Endothelial cell of umbilical vein (primary cell): ENCODE measurements at regions not wholly inside any gene's neighbourhood (a gene's known extent, or its start where the extent isn't known, plus 50 kb on each side); places are given as distances from the start of the nearest gene placed in this dataset.

Source experiments
- BruUV-seq: library from RNA; stranded (reverse); fragments of 400-500 nt; replicated peaks from 2 replicates; lab custom pipeline; 2021; lab: Mats Ljungman, UMichigan
- CTCF ChIA-PET: fragments of 300-600, 350-600 bp; sonication (Branson Sonifier 250); formaldehyde crosslinking; loops from one replicate; lab custom pipeline; 2021; ENCODE audit warnings: antibody characterized with exemption, inconsistent platforms; lab: Charles Lee
- POLR2A ChIA-PET: fragments of 300-600, 350-600 bp; sonication (Branson Sonifier 250); formaldehyde crosslinking; loops from one replicate; lab custom pipeline; 2021; ENCODE audit warnings: antibody characterized with exemption, inconsistent platforms; lab: Charles Lee
- DNase-seq: peaks from one replicate; pipeline ENCODE4 v3.0.0-alpha.2; 2011; ENCODE audit warnings: low read depth, low spot score
- FAIRE-seq: peaks from 2 replicates; lab custom pipeline; 2011; peaks lifted over from hg19 to GRCh38; lab: Jason Lieb, UNC
- H2AFZ ChIP-seq: 2 replicates; pipeline ENCODE4 v1.6.0; 2012; ENCODE audit warnings: low read depth, low read length, control low read depth, inconsistent platforms
- H3K27ac ChIP-seq: 2 replicates; pipeline ENCODE4 v1.5.1; 2011; ENCODE audit warnings: low read depth, mild to moderate bottlenecking, control low read depth, low read length, moderate library complexity; ENCODE audit not compliant: insufficient read depth
- H3K27me3 ChIP-seq, 2 experiments: 2 replicates each; pipeline versions ENCODE4 v1.6.0 to v1.6.1; 2011; ENCODE audit warnings: low read length in 2 of 2, mixed read lengths in 1 of 2; ENCODE audit not compliant: control insufficient read depth in 2 of 2, insufficient read depth in 2 of 2
- H3K36me3 ChIP-seq, 2 experiments: 2 replicates in 1 of 2; 3 replicates in 1 of 2; pipeline ENCODE4 v1.5.1; 2011; ENCODE audit warnings: low read length in 2 of 2, mild to moderate bottlenecking in 1 of 2, moderate library complexity in 1 of 2; ENCODE audit not compliant: control insufficient read depth in 2 of 2, insufficient read depth in 2 of 2; ENCODE audit errors: extremely low read depth in 1 of 2
- H3K4me1 ChIP-seq: 3 replicates; pipeline ENCODE4 v1.5.1; 2011; ENCODE audit warnings: mild to moderate bottlenecking, low read length; ENCODE audit not compliant: control insufficient read depth, insufficient read depth; ENCODE audit errors: extremely low read depth
- H3K4me2 ChIP-seq: 2 replicates; pipeline ENCODE4 v1.6.1; 2011; ENCODE audit warnings: low read length, control low read depth, mixed read lengths; ENCODE audit not compliant: insufficient read depth
- H3K4me3 ChIP-seq, 3 experiments: fragments of 200-600 bp in 1 of 3; sonication (generic), shearing (Covaris generic) in 1 of 3; replicated peaks in 1 of 3; 2 replicates each; pipeline ENCODE4 v1.5.1; 2011 to 2016; ENCODE audit warnings: control low read depth in 3 of 3, low read length in 3 of 3, mild to moderate bottlenecking in 2 of 3, inconsistent platforms in 1 of 3, low read depth in 1 of 3, moderate library complexity in 1 of 3; ENCODE audit not compliant: insufficient read depth in 1 of 3
- H3K79me2 ChIP-seq: 2 replicates; pipeline ENCODE4 v1.6.0; 2012; ENCODE audit warnings: low read length, inconsistent platforms; ENCODE audit not compliant: control insufficient read depth, insufficient read depth
- H3K9ac ChIP-seq: replicated peaks from 2 replicates; pipeline ENCODE3; 2011; ENCODE audit warnings: low read length, control low read depth; ENCODE audit not compliant: insufficient read depth; ENCODE audit errors: extremely low read depth
- H3K9me1 ChIP-seq: replicated peaks from 3 replicates; pipeline ENCODE4 v1.6.0; 2011; ENCODE audit warnings: mild to moderate bottlenecking, low read length; ENCODE audit not compliant: control insufficient read depth, insufficient read depth; ENCODE audit errors: extremely low read depth
- H3K9me3 ChIP-seq: replicated peaks from 2 replicates; pipeline ENCODE4 v1.5.1; 2012; ENCODE audit warnings: low read length, inconsistent platforms; ENCODE audit not compliant: control insufficient read depth, insufficient read depth
- H4K20me1 ChIP-seq: replicated peaks from 2 replicates; pipeline ENCODE3; 2011; ENCODE audit warnings: mild to moderate bottlenecking, low read length; ENCODE audit not compliant: control insufficient read depth, insufficient read depth; ENCODE audit errors: extremely low read depth
- EZH2 ChIP-seq: IDR thresholded peaks from 2 replicates; pipeline ENCODE4 v1.6.1; 2012; ENCODE audit warnings: borderline replicate concordance, low read depth, mild to moderate bottlenecking, moderate library complexity, low read length, inconsistent platforms; ENCODE audit not compliant: severe bottlenecking
- FOS ChIP-seq: IDR thresholded peaks from 2 replicates; pipeline ENCODE4 v1.6.1; 2011; ENCODE audit warnings: mild to moderate bottlenecking, low read length, moderate library complexity, borderline replicate concordance; ENCODE audit not compliant: insufficient read depth
- GATA2 ChIP-seq: IDR thresholded peaks from 2 replicates; pipeline ENCODE4 v1.7.0; 2011; ENCODE audit warnings: low read depth, mild to moderate bottlenecking, moderate library complexity, mixed read lengths, low read length; ENCODE audit not compliant: insufficient read length, insufficient read depth
- JUN ChIP-seq: IDR thresholded peaks from 2 replicates; pipeline ENCODE4 v1.6.1; 2011; ENCODE audit warnings: borderline replicate concordance, low read depth; ENCODE audit not compliant: insufficient read length, insufficient read depth
- MYC ChIP-seq: IDR thresholded peaks from one replicate; pipeline ENCODE4 v1.6.1; 2011; ENCODE audit warnings: mild to moderate bottlenecking, low read depth, low read length
- POLR2A ChIP-seq: IDR thresholded peaks from 2 replicates; pipeline ENCODE4 v1.6.1; 2012; ENCODE audit warnings: low read depth, mild to moderate bottlenecking, control low read depth, low read length
- POLR2AphosphoS5 ChIP-seq: IDR thresholded peaks from 2 replicates; pipeline ENCODE4 v1.6.1; 2012; ENCODE audit warnings: low read depth, mild to moderate bottlenecking, control low read depth, low read length, moderate library complexity; ENCODE audit not compliant: insufficient read depth
- dilution Hi-C: fragments of 300-500 bp; cut with MboI; formaldehyde crosslinking; loops from one replicate; pipeline ENCODE4 v1.15.0; 2019; ENCODE audit warnings: low sequenced_read_pairs; ENCODE audit not compliant: extremely low pct_ligation_motif_present
- intact Hi-C: fragments of 100-400 bp; cut with micrococcal nuclease; formaldehyde crosslinking; loops from one replicate; pipeline ENCODE4 v1.10.0; 2022
- TF ChIP-seq, protein P1 (sequence below): IDR thresholded peaks from 2 replicates; pipeline ENCODE4 v1.6.1; 2011; ENCODE audit not compliant: insufficient read depth, insufficient read length
- TF ChIP-seq, protein P2 (sequence below), 2 donors: IDR thresholded peaks; 1 replicate in 1 of 2; 2 replicates in 1 of 2; pipeline ENCODE4 v1.5.1; 2011; ENCODE audit warnings: low read length in 2 of 2, mild to moderate bottlenecking in 2 of 2, moderate library complexity in 2 of 2, control low read depth in 1 of 2, inconsistent platforms in 1 of 2, low read depth in 1 of 2; ENCODE audit not compliant: insufficient read depth in 1 of 2; ENCODE audit errors: extremely low read depth in 1 of 2

DNA sequence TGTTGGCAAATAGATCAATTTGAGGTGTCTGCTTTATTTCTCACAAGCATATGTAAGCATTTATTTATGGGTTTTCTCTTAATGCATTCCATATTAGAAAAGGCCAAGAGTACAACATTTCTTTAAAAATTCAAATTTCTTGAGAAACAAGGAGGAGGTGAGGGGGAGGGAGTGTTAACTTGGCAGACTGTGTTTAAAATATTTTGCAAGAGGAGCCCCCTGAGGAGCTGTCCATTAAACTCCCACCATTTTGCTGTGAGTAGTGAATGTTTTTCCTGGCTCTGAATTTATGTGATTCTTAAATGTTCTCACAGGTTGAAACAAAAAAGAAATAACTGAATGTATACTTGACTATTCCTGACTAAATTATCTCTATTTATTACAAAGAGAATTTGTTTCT lies 363.8 kb downstream of the PTPRC start:
- no TSS peak for BruUV-seq
- no peaks in the 10 kb centered on the region for H3K9me3 ChIP-seq
- FAIRE-seq: no peak
- no peak overlapping the region for H3K9ac ChIP-seq
- H3K79me2 ChIP-seq: no peaks in the 10 kb centered on the region
- H3K4me3 ChIP-seq: no peak overlapping the region
- H3K4me1 ChIP-seq: no peaks in the 10 kb centered on the region
- no peaks in the 10 kb centered on the region for H3K9me1 ChIP-seq
- no peaks in the 10 kb centered on the region for H3K27me3 ChIP-seq
- H3K4me2 ChIP-seq: no peak overlapping the region
- dilution Hi-C loops: no loop called here
- no peak overlapping the region for H3K27ac ChIP-seq
- H4K20me1 ChIP-seq: no peaks in the 10 kb centered on the region
- intact Hi-C loops: loop anchor here (5.0 kb wide), 1 partner anchor 60 kb away; no protein-coding TSS in a partner anchor
- no peak for TF ChIP-seq FOS
- no peak for TF ChIP-seq MYC
- no peak for TF ChIP-seq GATA2
- TF ChIP-seq, protein P1, sequence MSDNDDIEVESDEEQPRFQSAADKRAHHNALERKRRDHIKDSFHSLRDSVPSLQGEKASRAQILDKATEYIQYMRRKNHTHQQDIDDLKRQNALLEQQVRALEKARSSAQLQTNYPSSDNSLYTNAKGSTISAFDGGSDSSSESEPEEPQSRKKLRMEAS: no peak
- TF ChIP-seq JUN: no peak
- no peak for TF ChIP-seq POLR2A
- ChIA-PET POLR2A (no interaction called here), CTCF (no interaction called here)
- H3K36me3 ChIP-seq: no peaks in the 10 kb centered on the region
- no peak overlapping the region for H2AFZ ChIP-seq
- no peak for DNase-seq

DNA sequence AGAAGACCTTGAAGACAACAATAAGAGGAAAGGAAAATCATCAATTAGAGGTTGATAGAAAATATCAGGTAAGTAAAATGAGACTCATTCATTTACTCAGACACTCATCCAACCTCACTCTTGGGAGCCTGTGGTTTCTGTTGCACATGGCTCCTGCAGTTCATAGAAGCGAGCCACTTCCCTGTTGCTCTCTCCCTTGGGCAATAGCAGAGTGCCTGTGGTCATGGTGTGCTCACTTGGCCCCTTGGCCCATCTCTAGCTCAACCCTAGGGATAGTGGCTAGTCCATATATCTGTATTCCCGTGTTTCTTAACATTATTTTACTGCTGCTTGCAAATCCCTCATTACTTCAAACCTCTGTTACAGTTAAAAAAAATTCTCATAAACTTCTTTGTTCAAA lies 368.6 kb downstream of the PTPRC start:
- Histone ChIP-seq H4K20me1 (no peaks in the 10 kb centered on the region), H3K27me3 (no peaks in the 10 kb centered on the region), H3K4me2 (no peak overlapping the region), H3K9me3 (no peaks in the 10 kb centered on the region), H3K9me1 (no peaks in the 10 kb centered on the region), H3K36me3 (no peaks in the 10 kb centered on the region), H3K4me1 (no peaks in the 10 kb centered on the region), H2AFZ (no peak overlapping the region), H3K9ac (no peak overlapping the region), H3K27ac (no peak overlapping the region), H3K4me3 (no peak overlapping the region), H3K79me2 (no peaks in the 10 kb centered on the region)
- BruUV-seq: no TSS peak
- dilution Hi-C loops (no loop called here), intact Hi-C loops (no loop called here)
- ChIA-PET CTCF (no interaction called here), POLR2A (no interaction called here)
- FAIRE-seq (no peak), DNase-seq (no peak)
- TF ChIP-seq JUN: no peak
- no peak for TF ChIP-seq POLR2AphosphoS5
- TF ChIP-seq, protein P2, sequence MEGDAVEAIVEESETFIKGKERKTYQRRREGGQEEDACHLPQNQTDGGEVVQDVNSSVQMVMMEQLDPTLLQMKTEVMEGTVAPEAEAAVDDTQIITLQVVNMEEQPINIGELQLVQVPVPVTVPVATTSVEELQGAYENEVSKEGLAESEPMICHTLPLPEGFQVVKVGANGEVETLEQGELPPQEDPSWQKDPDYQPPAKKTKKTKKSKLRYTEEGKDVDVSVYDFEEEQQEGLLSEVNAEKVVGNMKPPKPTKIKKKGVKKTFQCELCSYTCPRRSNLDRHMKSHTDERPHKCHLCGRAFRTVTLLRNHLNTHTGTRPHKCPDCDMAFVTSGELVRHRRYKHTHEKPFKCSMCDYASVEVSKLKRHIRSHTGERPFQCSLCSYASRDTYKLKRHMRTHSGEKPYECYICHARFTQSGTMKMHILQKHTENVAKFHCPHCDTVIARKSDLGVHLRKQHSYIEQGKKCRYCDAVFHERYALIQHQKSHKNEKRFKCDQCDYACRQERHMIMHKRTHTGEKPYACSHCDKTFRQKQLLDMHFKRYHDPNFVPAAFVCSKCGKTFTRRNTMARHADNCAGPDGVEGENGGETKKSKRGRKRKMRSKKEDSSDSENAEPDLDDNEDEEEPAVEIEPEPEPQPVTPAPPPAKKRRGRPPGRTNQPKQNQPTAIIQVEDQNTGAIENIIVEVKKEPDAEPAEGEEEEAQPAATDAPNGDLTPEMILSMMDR (IDR thresholded peaks at IDR 0.05; ENCODE audit: extremely low read depth in 1 of 2, insufficient read depth in 1 of 2, low read depth in 1 of 2, low read length in 2 of 2): no peak
- TF ChIP-seq GATA2: no peak
- TF ChIP-seq, protein P1: no peak
- TF ChIP-seq EZH2: no peak
- no peak for TF ChIP-seq POLR2A
- TF ChIP-seq MYC: no peak
- TF ChIP-seq FOS: no peak
